Breast epithelium (tissue), 3 donors: ENCODE measurements at regions not wholly inside any gene's neighbourhood (a gene's known extent, or its start where the extent isn't known, plus 50 kb on each side); places are given as distances from the start of the nearest gene placed in this dataset.

Experiments used
- POLR2AphosphoS5 ChIP-seq, 3 donors: sonication (generic); formaldehyde crosslinking; IDR thresholded peaks; one replicate each; pipeline ENCODE4 v1.6.1; 2017; ENCODE audit warnings: antibody characterized with exemption in 3 of 3
- TF ChIP-seq, protein P1 (sequence below), 3 donors: fragments of 450-650 bp; IDR thresholded peaks; one replicate each; pipeline ENCODE4 v1.5.1; 2016 to 2017; ENCODE audit warnings: antibody characterized with exemption in 3 of 3, mild to moderate bottlenecking in 3 of 3, moderate library complexity in 3 of 3

DNA sequence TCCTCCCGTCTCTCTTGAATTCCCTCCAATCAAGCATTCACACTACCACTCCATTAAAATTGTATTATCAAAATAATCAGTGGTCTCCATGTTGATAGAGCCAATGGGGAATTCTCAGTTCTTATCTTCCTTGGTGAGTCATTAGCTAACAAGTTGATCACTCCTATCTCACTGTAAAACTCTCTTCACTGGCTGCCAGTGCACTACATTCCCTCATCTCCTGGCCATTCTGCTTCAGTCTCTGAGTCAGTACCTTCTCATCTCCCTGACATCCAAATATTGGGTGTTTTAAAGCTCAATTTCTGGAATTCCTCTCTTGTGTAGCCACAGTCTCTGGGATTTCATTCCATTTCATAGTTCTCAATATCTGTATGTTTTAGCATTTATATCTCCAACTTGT lies 175.2 kb downstream of the ALDH1A2 start:
- TF ChIP-seq, protein P1, sequence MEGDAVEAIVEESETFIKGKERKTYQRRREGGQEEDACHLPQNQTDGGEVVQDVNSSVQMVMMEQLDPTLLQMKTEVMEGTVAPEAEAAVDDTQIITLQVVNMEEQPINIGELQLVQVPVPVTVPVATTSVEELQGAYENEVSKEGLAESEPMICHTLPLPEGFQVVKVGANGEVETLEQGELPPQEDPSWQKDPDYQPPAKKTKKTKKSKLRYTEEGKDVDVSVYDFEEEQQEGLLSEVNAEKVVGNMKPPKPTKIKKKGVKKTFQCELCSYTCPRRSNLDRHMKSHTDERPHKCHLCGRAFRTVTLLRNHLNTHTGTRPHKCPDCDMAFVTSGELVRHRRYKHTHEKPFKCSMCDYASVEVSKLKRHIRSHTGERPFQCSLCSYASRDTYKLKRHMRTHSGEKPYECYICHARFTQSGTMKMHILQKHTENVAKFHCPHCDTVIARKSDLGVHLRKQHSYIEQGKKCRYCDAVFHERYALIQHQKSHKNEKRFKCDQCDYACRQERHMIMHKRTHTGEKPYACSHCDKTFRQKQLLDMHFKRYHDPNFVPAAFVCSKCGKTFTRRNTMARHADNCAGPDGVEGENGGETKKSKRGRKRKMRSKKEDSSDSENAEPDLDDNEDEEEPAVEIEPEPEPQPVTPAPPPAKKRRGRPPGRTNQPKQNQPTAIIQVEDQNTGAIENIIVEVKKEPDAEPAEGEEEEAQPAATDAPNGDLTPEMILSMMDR (IDR thresholded peaks at IDR 0.05): no peak
- no peak for TF ChIP-seq POLR2AphosphoS5 (IDR thresholded peaks at IDR 0.05)
